C4-2B (cell line): ENCODE measurements at regions not wholly inside any gene's neighbourhood (a gene's known extent, or its start where the extent isn't known, plus 50 kb on each side); places are given as distances from the start of the nearest gene placed in this dataset.

Source experiments
- ZFX ChIP-seq: fragments of 450-650 bp; IDR thresholded peaks from 2 replicates; pipeline ENCODE4 v1.6.1; 2017
- TF ChIP-seq, protein P1 (sequence below): fragments of 450-650 bp; conservative IDR thresholded peaks from 2 replicates; pipeline ENCODE4 v1.5.1; 2017; ENCODE audit warnings: mild to moderate bottlenecking

DNA sequence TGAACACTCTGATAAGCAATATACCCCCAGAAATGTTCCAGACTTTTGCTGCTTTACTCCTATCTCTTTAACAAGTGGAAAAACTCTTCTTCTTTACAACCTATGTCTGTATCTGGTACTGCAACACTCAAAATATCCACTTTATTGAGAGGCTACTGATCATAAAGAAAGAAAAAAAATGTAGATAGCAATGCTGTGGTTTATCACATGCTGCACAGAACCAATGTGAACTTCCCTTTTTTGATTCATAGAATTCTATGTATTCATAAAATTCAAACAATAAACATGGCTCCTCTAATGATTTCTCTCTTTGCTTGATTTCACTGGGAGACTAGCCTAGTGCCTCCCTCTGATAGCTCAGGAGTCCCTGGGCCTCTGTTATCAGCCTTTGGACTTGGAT lies 223.5 kb downstream of the ZNF674 start:
- TF ChIP-seq, protein P1, sequence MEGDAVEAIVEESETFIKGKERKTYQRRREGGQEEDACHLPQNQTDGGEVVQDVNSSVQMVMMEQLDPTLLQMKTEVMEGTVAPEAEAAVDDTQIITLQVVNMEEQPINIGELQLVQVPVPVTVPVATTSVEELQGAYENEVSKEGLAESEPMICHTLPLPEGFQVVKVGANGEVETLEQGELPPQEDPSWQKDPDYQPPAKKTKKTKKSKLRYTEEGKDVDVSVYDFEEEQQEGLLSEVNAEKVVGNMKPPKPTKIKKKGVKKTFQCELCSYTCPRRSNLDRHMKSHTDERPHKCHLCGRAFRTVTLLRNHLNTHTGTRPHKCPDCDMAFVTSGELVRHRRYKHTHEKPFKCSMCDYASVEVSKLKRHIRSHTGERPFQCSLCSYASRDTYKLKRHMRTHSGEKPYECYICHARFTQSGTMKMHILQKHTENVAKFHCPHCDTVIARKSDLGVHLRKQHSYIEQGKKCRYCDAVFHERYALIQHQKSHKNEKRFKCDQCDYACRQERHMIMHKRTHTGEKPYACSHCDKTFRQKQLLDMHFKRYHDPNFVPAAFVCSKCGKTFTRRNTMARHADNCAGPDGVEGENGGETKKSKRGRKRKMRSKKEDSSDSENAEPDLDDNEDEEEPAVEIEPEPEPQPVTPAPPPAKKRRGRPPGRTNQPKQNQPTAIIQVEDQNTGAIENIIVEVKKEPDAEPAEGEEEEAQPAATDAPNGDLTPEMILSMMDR = no peak
- TF ChIP-seq ZFX = no peak
